Right lobe of liver (tissue), 6 donors: ENCODE measurements at regions not wholly inside any gene's neighbourhood (a gene's known extent, or its start where the extent isn't known, plus 50 kb on each side); places are given as distances from the start of the nearest gene placed in this dataset.

Experiments
- ATAC-seq, 4 donors: fragments of 200-7000 bp; cut with Tn5 transposase; one replicate each; pipeline ENCODE4 v1.9.1; 2020; ENCODE audit warnings: mild to moderate bottlenecking in 4 of 4, moderate library complexity in 4 of 4
- DNase-seq, 3 donors: peaks; one replicate each; pipeline ENCODE4 v3.0.0-alpha.2; 2020
- H3K27ac ChIP-seq, 3 donors: fragments of 200-600 bp; one replicate each; pipeline ENCODE4 v1.8.0; 2022
- H3K27me3 ChIP-seq, 2 donors: fragments of 200-600 bp; one replicate each; pipeline ENCODE4 v1.8.0; 2022
- H3K36me3 ChIP-seq, 4 donors: fragments of 200-600 bp; sonication (generic) in 1 of 4; one replicate each; pipeline versions ENCODE4 v1.5.1 to v1.8.0; 2017 to 2022; ENCODE audit warnings: control low read depth in 1 of 4
- H3K4me1 ChIP-seq, 4 donors: fragments of 200-600 bp; sonication (generic) in 1 of 4; one replicate each; pipeline versions ENCODE4 v1.5.1 to v1.8.0; 2017 to 2022; ENCODE audit warnings: control low read depth in 1 of 4
- H3K4me3 ChIP-seq, 3 donors: fragments of 200-600 bp; one replicate each; pipeline ENCODE4 v1.8.0; 2022
- H3K9me3 ChIP-seq, 4 donors: fragments of 200-600 bp; sonication (generic) in 1 of 4; one replicate each; pipeline versions ENCODE4 v1.5.1 to v1.8.0; 2017 to 2022; ENCODE audit warnings: control low read depth in 1 of 4
- CTCF ChIP-seq, 4 donors: fragments of 200-600 bp in 3 of 4; fragments of 450-650 bp in 1 of 4; IDR thresholded peaks; one replicate each; pipeline versions ENCODE4 v1.5.1 to v1.8.0; 2016 to 2022; ENCODE audit warnings: antibody characterized with exemption in 4 of 4, mild to moderate bottlenecking in 2 of 4
- POLR2A ChIP-seq: fragments of 450-650 bp; IDR thresholded peaks from one replicate; pipeline ENCODE4 v1.6.1; 2017; ENCODE audit warnings: antibody characterized with exemption, mild to moderate bottlenecking
- WGBS: methylation state at CpG from one replicate; pipeline ENCODE4 v1.1.6; 2018; ENCODE audit warnings: low coverage, low lambda C conversion rate; ENCODE audit not compliant: insufficient coverage; ENCODE audit errors: missing lambda C conversion rate; 5-methylcytosine and 5-hydroxymethylcytosine counted together
- intact Hi-C, 2 donors: fragments of 100-400 bp; cut with DNase I; formaldehyde crosslinking; loops; one replicate each; pipeline versions ENCODE4 v1.11.2 to v1.14.1; 2022
- donor health status: DM: no; HTN: yes; CAD: no.
- donor health status: DM: no; HTN: no; CAD: no.
- donor health status: DM: no; HTN: no; CAD: no.
- donor health status: DM: no; HTN: yes; CAD: no.
- donor health status: DM: no; HTN: yes; CAD: no.

DNA sequence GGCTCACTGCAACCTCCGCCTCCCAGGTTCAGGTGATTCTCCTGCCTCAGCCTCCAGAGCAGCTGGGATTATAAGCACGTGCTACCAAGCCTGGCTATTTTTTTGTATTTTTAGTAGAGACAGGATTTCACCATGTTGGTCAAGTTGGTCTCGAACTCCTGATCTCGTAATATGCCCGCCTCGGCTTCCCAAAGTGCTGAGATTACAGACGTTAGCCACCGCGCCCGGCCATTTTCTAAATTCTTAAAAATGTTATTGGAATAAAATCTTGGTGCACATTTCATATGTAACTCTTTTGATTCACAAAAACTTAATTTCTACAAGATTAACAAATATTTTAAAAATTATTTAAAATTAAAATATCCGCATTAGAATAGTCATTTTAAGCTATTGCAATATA, 1480.3 kb upstream of the SPRY2 start:
- no peaks in the 10 kb centered on the region for H3K9me3 ChIP-seq
- ATAC-seq (no peak), DNase-seq (no peak)
- WGBS = 79% methylated on average over 11 of the region's 11 CpGs
- H3K27me3 ChIP-seq = no peaks in the 10 kb centered on the region
- H3K4me1 ChIP-seq = no peaks in the 10 kb centered on the region
- no peak for TF ChIP-seq POLR2A
- TF ChIP-seq CTCF (IDR thresholded peaks at IDR 0.05) = no peak
- intact Hi-C loops = no loop called here
- no peaks in the 10 kb centered on the region for H3K36me3 ChIP-seq
- no peak overlapping the region for H3K4me3 ChIP-seq
- H3K27ac ChIP-seq = no peak overlapping the region

DNA sequence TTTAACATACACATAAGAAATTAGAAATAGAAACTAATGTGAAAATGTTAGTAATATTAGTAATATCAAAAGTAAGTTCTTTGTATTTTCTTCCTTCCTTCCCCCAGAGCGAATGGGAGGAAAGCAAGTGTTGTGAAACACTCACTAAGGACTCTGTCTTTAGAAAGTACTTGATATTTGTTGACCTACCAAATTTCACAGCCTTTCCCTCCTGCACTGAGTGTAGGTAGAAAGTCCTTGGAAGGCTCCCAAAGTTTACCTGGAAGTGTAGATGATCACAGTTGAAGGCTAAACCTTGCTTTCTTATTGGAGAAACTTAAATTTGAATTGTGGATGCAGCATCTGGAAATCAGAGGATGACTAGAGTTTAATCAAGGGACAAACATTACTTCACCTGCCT, 1459.5 kb upstream of the SPRY2 start:
- WGBS = 20% methylated on average over 1 of the region's 1 CpG
- Histone ChIP-seq H3K27ac (no peak overlapping the region), H3K4me1 (no peaks in the 10 kb centered on the region), H3K9me3 (no peaks in the 10 kb centered on the region), H3K4me3 (no peak overlapping the region), H3K27me3 (no peaks in the 10 kb centered on the region), H3K36me3 (no peaks in the 10 kb centered on the region)
- intact Hi-C loops = no loop called here
- TF ChIP-seq POLR2A (no peak), CTCF (IDR thresholded peaks at IDR 0.05) (no peak)
- ATAC-seq (no peak), DNase-seq (no peak)

DNA sequence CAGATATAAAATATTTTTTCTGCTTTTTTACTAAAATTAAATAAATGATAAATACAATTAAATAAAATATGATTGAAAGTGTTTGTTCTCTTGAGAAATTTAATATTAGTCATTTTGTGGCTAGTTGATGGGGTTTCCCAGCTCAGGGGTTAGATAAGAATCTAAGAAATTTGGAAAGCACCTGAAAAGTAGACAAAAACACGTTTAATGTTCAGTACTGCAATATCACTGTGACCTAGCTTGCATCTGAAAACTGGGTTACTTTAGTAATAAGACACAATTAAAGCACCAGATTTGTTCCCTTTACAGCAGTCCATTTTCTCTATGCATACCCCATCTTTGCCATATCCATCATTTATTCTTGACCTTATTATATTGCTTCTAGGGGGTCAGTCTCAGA, 1454.8 kb upstream of the SPRY2 start:
- intact Hi-C loops = no loop called here
- Histone ChIP-seq H3K4me1 (no peaks in the 10 kb centered on the region), H3K4me3 (no peak overlapping the region), H3K9me3 (no peaks in the 10 kb centered on the region), H3K27me3 (no peaks in the 10 kb centered on the region), H3K27ac (no peak overlapping the region), H3K36me3 (no peaks in the 10 kb centered on the region)
- DNase-seq (no peak), ATAC-seq (no peak)
- 19% methylated on average over 1 of the region's 1 CpG for WGBS
- no peak for TF ChIP-seq POLR2A

- WGBS = 14% methylated on average over 1 of the region's 1 CpG
- Histone ChIP-seq H3K27me3 (no peaks in the 10 kb centered on the region), H3K27ac (no peak overlapping the region), H3K9me3 (no peaks in the 10 kb centered on the region), H3K4me3 (no peak overlapping the region), H3K36me3 (no peaks in the 10 kb centered on the region), H3K4me1 (no peaks in the 10 kb centered on the region)
- ATAC-seq = no peak
- TF ChIP-seq POLR2A (no peak), CTCF (IDR thresholded peaks at IDR 0.05) (no peak)
- intact Hi-C loops = no loop called here
- DNase-seq = no peak
Measured at GRCh38 chr13:81791641-81792040, 1450.7 kb upstream of the SPRY2 start.

- Histone ChIP-seq H3K27ac (no peak overlapping the region), H3K36me3 (no peaks in the 10 kb centered on the region), H3K4me1 (no peaks in the 10 kb centered on the region), H3K4me3 (no peak overlapping the region), H3K27me3 (no peaks in the 10 kb centered on the region), H3K9me3 (no peaks in the 10 kb centered on the region)
- intact Hi-C loops = no loop called here
- DNase-seq = no peak
- TF ChIP-seq CTCF (IDR thresholded peaks at IDR 0.05) (no peak), POLR2A (no peak)
- ATAC-seq = no peak
- 50% methylated on average over 3 of the region's 3 CpGs for WGBS
Measured at GRCh38 chr13:81781471-81781870, 1440.5 kb upstream of the SPRY2 start.
